ENCODE measurements at regions not wholly inside any gene's neighbourhood (a gene's known extent, or its start where the extent isn't known, plus 50 kb on each side); places are given as distances from the start of the nearest gene placed in this dataset.

- Histone ChIP-seq H3K79me2 (ENCODE audit: insufficient read depth, low read length) (no peaks in the 10 kb centered on the region), H2AFZ (ENCODE audit: low read depth, low read length) (no peak overlapping the region), H3K36me3 (ENCODE audit: insufficient read depth, low read length) (no peaks in the 10 kb centered on the region), H3K27ac (ENCODE audit: low read depth, low read length) (no peak overlapping the region), H3K9ac (ENCODE audit: low read length) (no peak overlapping the region), H3K4me1 (ENCODE audit: insufficient read depth, low read length) (no peaks in the 10 kb centered on the region), H3K9me3 (ENCODE audit: insufficient read depth, low read depth, low read length) (no peaks in the 10 kb centered on the region), H3K4me2 (ENCODE audit: low read length) (no peak overlapping the region), H3K4me3 (ENCODE audit: insufficient read depth, low read depth, low read length) (no peak overlapping the region), H3K27me3 (ENCODE audit: insufficient read depth, low read length) (no peaks in the 10 kb centered on the region), H4K20me1 (ENCODE audit: insufficient read depth, low read length) (no peaks in the 10 kb centered on the region)
- no peak overlapping the region for H3K4me3 Mint-ChIP-seq (ENCODE audit: unreplicated experiment)
- no peaks in the 10 kb centered on the region for H3K4me1 Mint-ChIP-seq (ENCODE audit: low read depth, unreplicated experiment)
- H3K27me3 Mint-ChIP-seq (ENCODE audit: low read depth, unreplicated experiment) = no peaks in the 10 kb centered on the region
- DNase-seq (ENCODE audit: low read depth) (no peak), FAIRE-seq (no peak)
- no peaks in the 10 kb centered on the region for H3K36me3 Mint-ChIP-seq (ENCODE audit: low read depth, unreplicated experiment)
- no peak for TF ChIP-seq CTCF (IDR thresholded peaks at IDR 0.05; ENCODE audit: insufficient read depth, low read depth, low read length)
- TF ChIP-seq EZH2 (IDR thresholded peaks at IDR 0.05; ENCODE audit: insufficient read depth, low read length) = no peak
- no peak overlapping the region for H3K27ac Mint-ChIP-seq (ENCODE audit: unreplicated experiment)
- H3K9me3 Mint-ChIP-seq (ENCODE audit: unreplicated experiment) = peaks cover under 1% of the 10 kb centered on the region
Observed at GRCh38 chr4:106679063-106679462, 310.5 kb upstream of the GIMD1 start.

GRCh38 chr4:106677213-106677612, 308.6 kb upstream of the GIMD1 start:
- Histone ChIP-seq H3K79me2 (ENCODE audit: insufficient read depth, low read length) (no peaks in the 10 kb centered on the region), H2AFZ (ENCODE audit: low read depth, low read length) (no peak overlapping the region), H3K4me1 (ENCODE audit: insufficient read depth, low read length) (no peaks in the 10 kb centered on the region), H4K20me1 (ENCODE audit: insufficient read depth, low read length) (no peaks in the 10 kb centered on the region), H3K4me3 (ENCODE audit: insufficient read depth, low read depth, low read length) (no peak overlapping the region), H3K27ac (ENCODE audit: low read depth, low read length) (no peak overlapping the region), H3K4me2 (ENCODE audit: low read length) (no peak overlapping the region), H3K36me3 (ENCODE audit: insufficient read depth, low read length) (no peaks in the 10 kb centered on the region), H3K9ac (ENCODE audit: low read length) (no peak overlapping the region), H3K27me3 (ENCODE audit: insufficient read depth, low read length) (no peaks in the 10 kb centered on the region), H3K9me3 (ENCODE audit: insufficient read depth, low read depth, low read length) (no peaks in the 10 kb centered on the region)
- no peak overlapping the region for H3K4me3 Mint-ChIP-seq (ENCODE audit: unreplicated experiment)
- H3K36me3 Mint-ChIP-seq (ENCODE audit: low read depth, unreplicated experiment) = no peaks in the 10 kb centered on the region
- H3K4me1 Mint-ChIP-seq (ENCODE audit: low read depth, unreplicated experiment) = no peaks in the 10 kb centered on the region
- no peak overlapping the region for H3K27ac Mint-ChIP-seq (ENCODE audit: unreplicated experiment)
- H3K27me3 Mint-ChIP-seq (ENCODE audit: low read depth, unreplicated experiment) = no peaks in the 10 kb centered on the region
- FAIRE-seq (no peak), DNase-seq (ENCODE audit: low read depth) (no peak)
- no peak for TF ChIP-seq CTCF (IDR thresholded peaks at IDR 0.05; ENCODE audit: insufficient read depth, low read depth, low read length)
- TF ChIP-seq EZH2 (IDR thresholded peaks at IDR 0.05; ENCODE audit: insufficient read depth, low read length) = no peak
- peaks cover 8% of the 10 kb centered on the region for H3K9me3 Mint-ChIP-seq (ENCODE audit: unreplicated experiment)

GRCh38 chr4:106676173-106676921, 307.8 kb upstream of the GIMD1 start:
- FAIRE-seq (no peak), DNase-seq (ENCODE audit: low read depth) (peak; percentile 14)
- peaks cover 4% of the 10 kb centered on the region for H3K4me1 Mint-ChIP-seq (ENCODE audit: low read depth, unreplicated experiment)
- Histone ChIP-seq H3K9ac (ENCODE audit: low read length) (no peak overlapping the region), H3K4me1 (ENCODE audit: insufficient read depth, low read length) (no peaks in the 10 kb centered on the region), H3K4me3 (ENCODE audit: insufficient read depth, low read depth, low read length) (no peak overlapping the region), H3K9me3 (ENCODE audit: insufficient read depth, low read depth, low read length) (no peaks in the 10 kb centered on the region), H3K36me3 (ENCODE audit: insufficient read depth, low read length) (no peaks in the 10 kb centered on the region), H3K4me2 (ENCODE audit: low read length) (no peak overlapping the region), H3K27ac (ENCODE audit: low read depth, low read length) (no peak overlapping the region), H3K79me2 (ENCODE audit: insufficient read depth, low read length) (no peaks in the 10 kb centered on the region), H4K20me1 (ENCODE audit: insufficient read depth, low read length) (no peaks in the 10 kb centered on the region), H3K27me3 (ENCODE audit: insufficient read depth, low read length) (no peaks in the 10 kb centered on the region), H2AFZ (ENCODE audit: low read depth, low read length) (no peak overlapping the region)
- no peak for TF ChIP-seq CTCF (IDR thresholded peaks at IDR 0.05; ENCODE audit: insufficient read depth, low read depth, low read length)
- no peak for TF ChIP-seq EZH2 (IDR thresholded peaks at IDR 0.05; ENCODE audit: insufficient read depth, low read length)
- H3K4me3 Mint-ChIP-seq (ENCODE audit: unreplicated experiment) = no peak overlapping the region
- H3K27ac Mint-ChIP-seq (ENCODE audit: unreplicated experiment) = no peak overlapping the region
- no peaks in the 10 kb centered on the region for H3K27me3 Mint-ChIP-seq (ENCODE audit: low read depth, unreplicated experiment)
- no peaks in the 10 kb centered on the region for H3K36me3 Mint-ChIP-seq (ENCODE audit: low read depth, unreplicated experiment)
- H3K9me3 Mint-ChIP-seq (ENCODE audit: unreplicated experiment) = peaks cover 8% of the 10 kb centered on the region

Data from astrocyte (in vitro differentiated cells and primary cell).